ENCODE measurements at regions not wholly inside any gene's neighbourhood (a gene's known extent, or its start where the extent isn't known, plus 50 kb on each side); places are given as distances from the start of the nearest gene placed in this dataset.

- Histone ChIP-seq H3K27ac (ENCODE audit: extremely low read depth, low read depth, low read length) (no peak overlapping the region), H3K9ac (ENCODE audit: insufficient read depth in 1 of 2, low read depth in 2 of 2, low read length in 2 of 2) (no peak overlapping the region), H3K4me2 (ENCODE audit: insufficient read depth, low read length) (no peak overlapping the region), H4K20me1 (replicated peaks; ENCODE audit: control insufficient read depth, insufficient read depth, low read length) (no peaks in the 10 kb centered on the region), H3K4me1 (replicated peaks in 1 of 2; ENCODE audit: control insufficient read depth in 2 of 2, insufficient read depth in 2 of 2, low read length in 2 of 2) (no peaks in the 10 kb centered on the region), H3K4me3 (no peak overlapping the region), H3K9me1 (ENCODE audit: control insufficient read depth, insufficient read depth, low read length) (no peaks in the 10 kb centered on the region), H3K79me2 (ENCODE audit: control insufficient read depth, insufficient read depth, low read length) (no peaks in the 10 kb centered on the region), H3K36me3 (ENCODE audit: control insufficient read depth, insufficient read depth, low read length) (no peaks in the 10 kb centered on the region), H2AFZ (ENCODE audit: low read depth, low read length) (no peak overlapping the region), H3K27me3 (ENCODE audit: control insufficient read depth in 2 of 2, insufficient read depth in 2 of 2, low read length in 2 of 2) (no peaks in the 10 kb centered on the region), H3K9me3 (replicated peaks; ENCODE audit: control insufficient read depth, insufficient read depth, low read depth, low read length) (no peaks in the 10 kb centered on the region; the same call in 1 of the 2 replicates)
- no peak for ATAC-seq
- CTCF ChIA-PET (ENCODE audit: low intra/inter-chr PET ratio), result no interaction called here
- POLR2A ChIA-PET, result no interaction called here
- in situ Hi-C loops (cut with MboI) (no loop called here), intact Hi-C loops (cut with micrococcal nuclease) (no loop called here)
- FAIRE-seq, result no peak
- 1% methylated on average over 5 of the region's 5 CpGs for WGBS (ENCODE audit: insufficient coverage, low coverage, missing lambda C conversion rate)
- TF ChIP-seq ZNF324 (CRISPR knock-in tag; IDR thresholded peaks at IDR 0.05) (no peak), YBX1 (IDR thresholded peaks at IDR 0.05) (no peak), FOXA1 (IDR thresholded peaks at IDR 0.05; ENCODE audit: borderline replicate concordance) (no peak)
- BruUV-seq (replicated peaks), result no TSS peak
- DNase-seq (ENCODE audit: extremely low read depth in 1 of 4, low spot score in 3 of 4), result no peak
Observed at GRCh38 chr3:27971600-27971999, 249.5 kb upstream of the EOMES start.

- Histone ChIP-seq H3K4me1 (replicated peaks in 1 of 2; ENCODE audit: control insufficient read depth in 2 of 2, insufficient read depth in 2 of 2, low read length in 2 of 2) (no peaks in the 10 kb centered on the region), H3K9me1 (ENCODE audit: control insufficient read depth, insufficient read depth, low read length) (no peaks in the 10 kb centered on the region), H3K27ac (ENCODE audit: extremely low read depth, low read depth, low read length) (no peak overlapping the region), H3K9me3 (replicated peaks; ENCODE audit: control insufficient read depth, insufficient read depth, low read depth, low read length) (no peaks in the 10 kb centered on the region; the same call in 1 of the 2 replicates), H4K20me1 (replicated peaks; ENCODE audit: control insufficient read depth, insufficient read depth, low read length) (no peaks in the 10 kb centered on the region), H3K27me3 (ENCODE audit: control insufficient read depth in 2 of 2, insufficient read depth in 2 of 2, low read length in 2 of 2) (no peaks in the 10 kb centered on the region), H3K79me2 (ENCODE audit: control insufficient read depth, insufficient read depth, low read length) (no peaks in the 10 kb centered on the region), H2AFZ (ENCODE audit: low read depth, low read length) (no peak overlapping the region), H3K4me3 (no peak overlapping the region), H3K9ac (ENCODE audit: insufficient read depth in 1 of 2, low read depth in 2 of 2, low read length in 2 of 2) (no peak overlapping the region), H3K4me2 (ENCODE audit: insufficient read depth, low read length) (no peak overlapping the region), H3K36me3 (ENCODE audit: control insufficient read depth, insufficient read depth, low read length) (no peaks in the 10 kb centered on the region)
- intact Hi-C loops (cut with micrococcal nuclease), result no loop called here
- no TSS peak for BruUV-seq (replicated peaks)
- POLR2A ChIA-PET, result no interaction called here
- no peak for ATAC-seq
- CTCF ChIA-PET (ENCODE audit: low intra/inter-chr PET ratio), result no interaction called here
- WGBS (ENCODE audit: insufficient coverage, low coverage, missing lambda C conversion rate), result 3% methylated on average over 2 of the region's 2 CpGs
- TF ChIP-seq BHLHE40 (IDR thresholded peaks at IDR 0.05; ENCODE audit: low read length) (peak; percentile 72), CEBPB (tag; IDR thresholded peaks at IDR 0.05) (peak; percentile 56), FOSL1 (tag; conservative IDR thresholded peaks at IDR 0.05) (peak; percentile 38), ZNF449 (CRISPR knock-in tag; IDR thresholded peaks at IDR 0.05) (no peak), CEBPG (CRISPR knock-in tag; IDR thresholded peaks at IDR 0.05) (no peak), CEBPG (tag; conservative IDR thresholded peaks at IDR 0.05 in 1 of 2, IDR thresholded peaks at IDR 0.05 in 1 of 2) (peak; percentile 15 to 61; a peak in 2 of 4 replicates), JUND (IDR thresholded peaks at IDR 0.05; ENCODE audit: borderline replicate concordance, low read depth, low read length) (peak; percentile 19; the same call in 1 of the 2 replicates), JUND (tag; IDR thresholded peaks at IDR 0.05; ENCODE audit: borderline replicate concordance, low read depth, low read length) (0 out of 3 replicates have a peak, but pooled peaks have one; percentile 21)
- DNase-seq (ENCODE audit: extremely low read depth in 1 of 4, low spot score in 3 of 4), result no peak
- no peak for FAIRE-seq
- in situ Hi-C loops (cut with MboI), result no loop called here
Observed at GRCh38 chr3:27976933-27977332, 254.8 kb upstream of the EOMES start.

Measured in K562 (cell line).